ENCODE measurements at regions not wholly inside any gene's neighbourhood (a gene's known extent, or its start where the extent isn't known, plus 50 kb on each side); places are given as distances from the start of the nearest gene placed in this dataset.

GRCh38 chr10:52420656-52421055, 106.6 kb downstream of the DKK1 start:
- TF ChIP-seq CTCF (IDR thresholded peaks at IDR 0.05; ENCODE audit: poor library complexity, severe bottlenecking) (no peak), RAD21 (conservative IDR thresholded peaks at IDR 0.05) (no peak), SMC3 (conservative IDR thresholded peaks at IDR 0.05; ENCODE audit: poor library complexity) (no peak), EZH2 (IDR thresholded peaks at IDR 0.05; ENCODE audit: borderline replicate concordance, insufficient read depth, low read length, poor library complexity, severe bottlenecking) (no peak), EP300 (conservative IDR thresholded peaks at IDR 0.05; ENCODE audit: poor library complexity, severe bottlenecking) (no peak), REST (IDR thresholded peaks at IDR 0.05; ENCODE audit: borderline replicate concordance) (no peak)

All from neural cell (in vitro differentiated cells).